Neural cell (in vitro differentiated cells): ENCODE measurements at regions not wholly inside any gene's neighbourhood (a gene's known extent, or its start where the extent isn't known, plus 50 kb on each side); places are given as distances from the start of the nearest gene placed in this dataset.

ENCODE experiments used
- H2AFZ ChIP-seq: fragments of 200-600, 300-800 bp; sonication (generic), shearing (Covaris generic); 2 replicates; pipeline ENCODE4 v1.6.0; 2014; ENCODE audit warnings: low read depth, mild to moderate bottlenecking, antibody characterized with exemption, low read length, moderate library complexity
- H3F3A ChIP-seq: fragments of 200-600 bp; shearing (Covaris generic); 2 replicates; pipeline ENCODE4 v1.6.1; 2016; ENCODE audit warnings: mild to moderate bottlenecking, moderate library complexity, mixed read lengths, antibody characterized with exemption, low read length; ENCODE audit not compliant: insufficient read depth, poor library complexity, severe bottlenecking
- H3K27ac ChIP-seq: fragments of 200-600, 300-800 bp; sonication (generic), shearing (Covaris generic); 2 replicates; pipeline ENCODE4 v1.5.1; 2014; ENCODE audit warnings: mild to moderate bottlenecking, low read length, moderate library complexity
- H3K27me3 ChIP-seq: fragments of 300-800, 200-600 bp; sonication (generic), shearing (Covaris generic); 2 replicates; pipeline ENCODE4 v1.6.0; 2014; ENCODE audit warnings: mild to moderate bottlenecking, low read depth, low read length, moderate library complexity; ENCODE audit not compliant: insufficient read depth
- H3K36me3 ChIP-seq: fragments of 300-800, 200-600 bp; sonication (generic), shearing (Covaris generic); 2 replicates; pipeline ENCODE4 v1.5.1; 2014; ENCODE audit warnings: mild to moderate bottlenecking, antibody characterized with exemption, low read length, moderate library complexity; ENCODE audit not compliant: insufficient read depth
- H3K4me2 ChIP-seq: fragments of 300-800, 200-600 bp; sonication (generic), shearing (Covaris generic); 2 replicates; pipeline ENCODE4 v1.6.0; 2014; ENCODE audit warnings: mild to moderate bottlenecking, low read length
- H3K4me3 ChIP-seq: fragments of 300-800, 200-600 bp; sonication (generic), shearing (Covaris generic); 2 replicates; pipeline ENCODE4 v1.5.1; 2014; ENCODE audit warnings: mild to moderate bottlenecking, low read length, moderate library complexity
- H3K79me2 ChIP-seq: fragments of 200-600 bp; shearing (Covaris generic); replicated peaks from 2 replicates; pipeline ENCODE4 v1.6.0; 2014; ENCODE audit warnings: mild to moderate bottlenecking, low read length, moderate library complexity; ENCODE audit not compliant: insufficient read depth
- H3K9ac ChIP-seq: fragments of 300-800, 200-600 bp; sonication (generic), shearing (Covaris generic); 2 replicates; pipeline ENCODE4 v1.6.1; 2016; ENCODE audit warnings: mild to moderate bottlenecking, low read length, mixed read lengths
- H3K9me2 ChIP-seq: fragments of 200-600 bp; shearing (Covaris generic); 2 replicates; pipeline ENCODE4 v1.6.1; 2016; ENCODE audit warnings: mild to moderate bottlenecking, low read length, mixed read lengths; ENCODE audit not compliant: insufficient read depth
- H3K9me3 ChIP-seq: fragments of 200-600, 300-800 bp; sonication (generic), shearing (Covaris generic); 2 replicates; pipeline ENCODE4 v1.6.1; 2016; ENCODE audit warnings: mild to moderate bottlenecking, mixed run types, low read length, moderate library complexity, mixed read lengths
- H4K20me1 ChIP-seq: fragments of 200-600 bp; shearing (Covaris generic); 2 replicates; pipeline ENCODE4 v1.6.1; 2016; ENCODE audit warnings: mild to moderate bottlenecking, mixed run types; ENCODE audit not compliant: insufficient read depth
- CTCF ChIP-seq: fragments of 450-650 bp; IDR thresholded peaks from 2 replicates; pipeline ENCODE4 v1.5.1; 2014; ENCODE audit warnings: antibody characterized with exemption, mild to moderate bottlenecking, moderate library complexity; ENCODE audit not compliant: poor library complexity, severe bottlenecking
- EP300 ChIP-seq: fragments of 450-650 bp; conservative IDR thresholded peaks from 2 replicates; pipeline ENCODE4 v1.6.1; 2014; ENCODE audit warnings: antibody characterized with exemption, mild to moderate bottlenecking, moderate library complexity; ENCODE audit not compliant: poor library complexity, severe bottlenecking
- EZH2 ChIP-seq: fragments of 200-600, 300-800 bp; shearing (Covaris generic), sonication (generic); IDR thresholded peaks from 2 replicates; pipeline ENCODE4 v1.6.1; 2014; ENCODE audit warnings: antibody characterized with exemption, low read length, borderline replicate concordance, mild to moderate bottlenecking; ENCODE audit not compliant: insufficient read depth, poor library complexity, severe bottlenecking
- MXI1 ChIP-seq: fragments of 450-650 bp; conservative IDR thresholded peaks from 2 replicates; pipeline ENCODE4 v1.6.1; 2014; ENCODE audit warnings: antibody characterized with exemption, mild to moderate bottlenecking; ENCODE audit not compliant: poor library complexity, severe bottlenecking
- POLR2AphosphoS5 ChIP-seq: IDR thresholded peaks from 2 replicates; pipeline ENCODE4 v1.6.1; 2012
- RAD21 ChIP-seq: fragments of 450-650 bp; conservative IDR thresholded peaks from 2 replicates; pipeline ENCODE4 v1.6.1; 2014; ENCODE audit warnings: antibody characterized with exemption, mild to moderate bottlenecking, moderate library complexity
- REST ChIP-seq: IDR thresholded peaks from 2 replicates; pipeline ENCODE4 v1.6.1; 2012; ENCODE audit warnings: borderline replicate concordance
- SMC3 ChIP-seq: fragments of 450-650 bp; conservative IDR thresholded peaks from 2 replicates; pipeline ENCODE4 v1.6.1; 2014; ENCODE audit warnings: antibody characterized with exemption, mild to moderate bottlenecking, moderate library complexity; ENCODE audit not compliant: poor library complexity
- TAF1 ChIP-seq: IDR thresholded peaks from 2 replicates; pipeline ENCODE4 v1.6.1; 2012; ENCODE audit warnings: low read depth

- Histone ChIP-seq H3K27ac (no peak overlapping the region), H3K27me3 (no peaks in the 10 kb centered on the region), H3K9me2 (no peaks in the 10 kb centered on the region), H3K9me3 (no peaks in the 10 kb centered on the region), H4K20me1 (no peaks in the 10 kb centered on the region), H3F3A (no peaks in the 10 kb centered on the region), H3K36me3 (no peaks in the 10 kb centered on the region), H3K4me2 (no peak overlapping the region), H3K79me2 (no peaks in the 10 kb centered on the region), H3K9ac (no peak overlapping the region), H3K4me3 (no peak overlapping the region), H2AFZ (no peak overlapping the region)
- TF ChIP-seq EP300 (no peak), MXI1 (no peak), POLR2AphosphoS5 (no peak), RAD21 (no peak), TAF1 (no peak), EZH2 (no peak), SMC3 (no peak), CTCF (no peak), REST (no peak)
Observed at GRCh38 chr12:105576261-105576660, 245.8 kb downstream of the C12orf75 start.

- no peaks in the 10 kb centered on the region for H3K9me2 ChIP-seq
- no peaks in the 10 kb centered on the region for H3K27me3 ChIP-seq
- no peaks in the 10 kb centered on the region for H3K9me3 ChIP-seq
- H3K36me3 ChIP-seq, result no peaks in the 10 kb centered on the region
- no peaks in the 10 kb centered on the region for H4K20me1 ChIP-seq
- no peak overlapping the region for H3K4me2 ChIP-seq
- no peak overlapping the region for H3K27ac ChIP-seq
- no peak overlapping the region for H3K4me3 ChIP-seq
- no peak overlapping the region for H3K9ac ChIP-seq
- H3F3A ChIP-seq, result no peaks in the 10 kb centered on the region
- H3K79me2 ChIP-seq, result no peaks in the 10 kb centered on the region
- TF ChIP-seq POLR2AphosphoS5, result no peak
- no peak for TF ChIP-seq REST
- no peak for TF ChIP-seq TAF1
- no peak for TF ChIP-seq RAD21
- no peak for TF ChIP-seq CTCF
- no peak for TF ChIP-seq MXI1
- TF ChIP-seq SMC3, result no peak
- TF ChIP-seq EP300, result no peak
- TF ChIP-seq EZH2, result no peak
- H2AFZ ChIP-seq, result no peak overlapping the region
Observed at GRCh38 chr12:105580821-105581352, 250.4 kb downstream of the C12orf75 start.
